ENCODE measurements at regions not wholly inside any gene's neighbourhood (a gene's known extent, or its start where the extent isn't known, plus 50 kb on each side); places are given as distances from the start of the nearest gene placed in this dataset.
A peak's percentile ranks its signal among the peaks of the same experiment; 100 is the strongest.

DNA sequence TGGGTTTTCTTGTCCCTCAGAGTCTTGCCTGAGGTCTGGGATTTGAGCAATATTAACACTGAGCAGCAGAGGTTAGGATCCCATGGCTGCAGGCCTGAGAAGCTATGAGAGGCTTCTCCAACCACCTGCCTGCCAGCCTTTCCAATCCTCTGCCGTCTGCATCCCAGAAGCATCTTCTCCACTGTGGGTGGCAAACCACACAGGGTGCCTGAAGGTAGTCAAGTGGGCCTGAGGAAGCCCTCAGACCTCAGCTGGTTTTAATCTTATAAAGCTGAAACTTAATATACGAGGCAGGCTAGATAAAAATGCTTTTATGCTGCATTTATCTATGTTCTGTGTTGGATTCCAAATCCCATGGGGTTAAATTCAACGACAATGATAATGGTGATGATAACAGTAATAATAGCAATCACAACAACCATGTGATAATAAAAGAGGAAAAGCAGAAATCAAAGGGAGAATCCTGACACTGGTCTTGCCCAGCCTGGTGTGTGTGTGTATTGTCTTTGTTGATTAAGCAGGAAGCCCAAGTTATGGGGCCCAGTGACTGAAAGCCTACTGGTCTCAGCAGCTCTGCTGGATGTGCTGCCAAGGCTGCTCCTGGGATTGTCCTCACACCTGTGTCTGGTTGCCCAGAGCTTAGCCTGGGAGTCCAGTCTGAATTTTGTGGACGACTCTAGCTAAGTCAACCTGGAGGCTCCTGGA, 59.7 kb upstream of the LDAH start:
- TF ChIP-seq, protein P1, sequence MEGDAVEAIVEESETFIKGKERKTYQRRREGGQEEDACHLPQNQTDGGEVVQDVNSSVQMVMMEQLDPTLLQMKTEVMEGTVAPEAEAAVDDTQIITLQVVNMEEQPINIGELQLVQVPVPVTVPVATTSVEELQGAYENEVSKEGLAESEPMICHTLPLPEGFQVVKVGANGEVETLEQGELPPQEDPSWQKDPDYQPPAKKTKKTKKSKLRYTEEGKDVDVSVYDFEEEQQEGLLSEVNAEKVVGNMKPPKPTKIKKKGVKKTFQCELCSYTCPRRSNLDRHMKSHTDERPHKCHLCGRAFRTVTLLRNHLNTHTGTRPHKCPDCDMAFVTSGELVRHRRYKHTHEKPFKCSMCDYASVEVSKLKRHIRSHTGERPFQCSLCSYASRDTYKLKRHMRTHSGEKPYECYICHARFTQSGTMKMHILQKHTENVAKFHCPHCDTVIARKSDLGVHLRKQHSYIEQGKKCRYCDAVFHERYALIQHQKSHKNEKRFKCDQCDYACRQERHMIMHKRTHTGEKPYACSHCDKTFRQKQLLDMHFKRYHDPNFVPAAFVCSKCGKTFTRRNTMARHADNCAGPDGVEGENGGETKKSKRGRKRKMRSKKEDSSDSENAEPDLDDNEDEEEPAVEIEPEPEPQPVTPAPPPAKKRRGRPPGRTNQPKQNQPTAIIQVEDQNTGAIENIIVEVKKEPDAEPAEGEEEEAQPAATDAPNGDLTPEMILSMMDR (IDR thresholded peaks at IDR 0.05) = no peak
- no peaks in the 10 kb centered on the region for H3K9me3 ChIP-seq
- DNase-seq (no peak), ATAC-seq (no peak)
- no peaks in the 10 kb centered on the region for H3K27me3 ChIP-seq (ENCODE audit: low read depth)
- H3K4me1 ChIP-seq = no peaks in the 10 kb centered on the region
- intact Hi-C loops (cut with DNase I) = no loop called here
- no peak overlapping the region for H3K27ac ChIP-seq
- H3K4me3 ChIP-seq = no peak overlapping the region
- H3K36me3 ChIP-seq = no peaks in the 10 kb centered on the region

DNA sequence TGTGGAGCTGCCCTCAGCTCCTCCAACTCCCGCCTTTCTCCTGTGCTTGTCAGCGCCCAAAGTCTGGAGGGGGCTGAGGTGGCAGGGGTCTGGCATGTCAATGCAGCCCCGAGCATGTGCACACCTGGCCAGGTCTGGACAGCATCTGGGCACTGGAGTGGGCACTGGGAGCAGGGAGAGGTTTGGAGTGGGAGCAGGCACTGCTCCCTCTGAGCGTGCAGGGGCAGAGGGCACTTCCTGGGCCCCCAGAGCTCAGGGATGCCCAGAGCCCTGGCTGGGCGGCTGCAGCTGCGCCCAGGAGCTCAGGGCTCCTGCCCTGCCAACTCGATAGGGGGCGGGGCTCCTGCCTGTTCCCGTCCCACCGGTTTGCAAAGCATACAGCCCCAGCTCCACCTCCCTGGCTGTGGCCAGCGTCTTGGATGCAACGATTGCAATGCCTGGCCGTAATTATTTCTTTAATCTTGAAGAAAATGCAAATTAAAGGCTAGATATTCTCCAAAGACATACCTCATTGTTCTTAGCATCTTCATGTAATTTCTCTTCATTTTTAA, 57.4 kb upstream of the LDAH start:
- no peak overlapping the region for H3K27ac ChIP-seq
- TF ChIP-seq, protein P1 (IDR thresholded peaks at IDR 0.05) = no peak
- no peaks in the 10 kb centered on the region for H3K4me1 ChIP-seq
- no peaks in the 10 kb centered on the region for H3K27me3 ChIP-seq (ENCODE audit: low read depth)
- no peak overlapping the region for H3K4me3 ChIP-seq
- ATAC-seq = peak in 1 of 2 donors; percentile 41
- no peaks in the 10 kb centered on the region for H3K9me3 ChIP-seq
- H3K36me3 ChIP-seq = no peaks in the 10 kb centered on the region
- intact Hi-C loops (cut with DNase I) = no loop called here
- no peak for DNase-seq

DNA sequence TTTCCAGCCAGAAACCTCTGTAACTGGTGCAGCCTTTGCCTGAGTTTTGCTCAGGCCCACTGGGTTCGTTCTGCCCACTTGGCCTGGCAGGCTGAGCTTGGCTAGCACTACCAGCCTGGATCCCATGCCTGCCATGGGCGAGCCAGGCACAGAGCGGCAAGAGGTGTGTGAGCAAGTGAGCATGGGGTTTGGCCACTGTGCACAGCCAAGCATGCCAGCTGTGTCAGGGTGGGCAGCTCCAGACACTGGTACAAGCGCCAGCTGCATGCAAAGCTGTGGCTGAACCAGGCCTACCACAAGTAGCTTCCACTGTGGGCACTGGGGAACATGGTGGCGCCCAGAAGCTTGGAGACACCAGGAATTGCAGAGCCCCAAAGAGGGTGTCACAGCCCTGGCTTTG, 56.3 kb upstream of the LDAH start:
- Histone ChIP-seq H3K4me3 (no peak overlapping the region), H3K27ac (no peak overlapping the region), H3K27me3 (ENCODE audit: low read depth) (no peaks in the 10 kb centered on the region), H3K9me3 (no peaks in the 10 kb centered on the region), H3K4me1 (no peaks in the 10 kb centered on the region), H3K36me3 (no peaks in the 10 kb centered on the region)
- intact Hi-C loops (cut with DNase I) = no loop called here
- ATAC-seq = no peak
- TF ChIP-seq, protein P1 (IDR thresholded peaks at IDR 0.05) = no peak
- no peak for DNase-seq

DNA sequence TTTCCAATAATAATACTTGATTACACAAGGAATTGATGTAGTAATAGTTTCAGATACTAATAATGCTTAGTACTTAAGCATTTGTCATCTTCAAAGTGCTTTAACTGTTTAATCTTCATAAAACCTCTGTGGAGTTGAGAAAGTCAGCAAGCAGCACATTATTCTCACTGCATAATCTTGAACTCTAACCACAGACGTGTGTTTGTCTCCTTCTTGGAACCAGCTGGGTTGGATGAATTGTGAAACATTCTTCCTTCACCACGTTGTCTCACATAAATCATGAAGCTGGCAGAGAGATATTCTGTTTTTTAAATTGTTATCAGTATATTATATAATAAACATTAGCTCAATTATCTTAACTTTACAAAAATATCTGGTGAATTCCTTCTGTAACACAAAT, 55.1 kb upstream of the LDAH start:
- TF ChIP-seq, protein P1 (IDR thresholded peaks at IDR 0.05) = no peak
- intact Hi-C loops (cut with DNase I) = no loop called here
- Histone ChIP-seq H3K36me3 (no peaks in the 10 kb centered on the region), H3K9me3 (no peaks in the 10 kb centered on the region), H3K27ac (no peak overlapping the region), H3K4me3 (no peak overlapping the region), H3K27me3 (ENCODE audit: low read depth) (no peaks in the 10 kb centered on the region), H3K4me1 (no peaks in the 10 kb centered on the region)
- DNase-seq (no peak), ATAC-seq (no peak)

Data from lower lobe of right lung (tissue), 2 donors.